Fibroblast of skin of left biceps (primary cell): ENCODE measurements at regions not wholly inside any gene's neighbourhood (a gene's known extent, or its start where the extent isn't known, plus 50 kb on each side); places are given as distances from the start of the nearest gene placed in this dataset.

Experiments
- DNase-seq, 2 experiments: peaks; one replicate each; pipeline ENCODE4 v3.0.0-alpha.2; 2013; ENCODE audit warnings: low read depth in 2 of 2

GRCh38 chr3:71851878-71852277 is 66.9 kb upstream of the PROK2 start:
- DNase-seq, result no peak

- no peak for DNase-seq
These were observed 65.7 kb upstream of the PROK2 start for GRCh38 chr3:71850654-71851053.

- DNase-seq, result no peak
These were observed 64.7 kb upstream of the PROK2 start for GRCh38 chr3:71849681-71850080.

- DNase-seq, result no peak
These were observed 62.8 kb upstream of the PROK2 start for GRCh38 chr3:71847794-71848193.

- no peak for DNase-seq
These were observed 61.2 kb upstream of the PROK2 start for GRCh38 chr3:71846185-71846584.

- DNase-seq, result no peak
These were observed 58.1 kb upstream of the PROK2 start for GRCh38 chr3:71843071-71843470.

- no peak for DNase-seq
These were observed 53.5 kb upstream of the PROK2 start for GRCh38 chr3:71838406-71838805.
